ELR (cell line): ENCODE measurements at regions not wholly inside any gene's neighbourhood (a gene's known extent, or its start where the extent isn't known, plus 50 kb on each side); places are given as distances from the start of the nearest gene placed in this dataset.
"Not testable (repeated sequence)": the region's sequence is repeated elsewhere in the genome, so short reads cannot be mapped to it uniquely, and the experiment has no call there.

Source experiments
- DNase-seq: peaks from one replicate; pipeline ENCODE4 v3.0.0-alpha.2; 2015; ENCODE audit warnings: low read depth

DNA sequence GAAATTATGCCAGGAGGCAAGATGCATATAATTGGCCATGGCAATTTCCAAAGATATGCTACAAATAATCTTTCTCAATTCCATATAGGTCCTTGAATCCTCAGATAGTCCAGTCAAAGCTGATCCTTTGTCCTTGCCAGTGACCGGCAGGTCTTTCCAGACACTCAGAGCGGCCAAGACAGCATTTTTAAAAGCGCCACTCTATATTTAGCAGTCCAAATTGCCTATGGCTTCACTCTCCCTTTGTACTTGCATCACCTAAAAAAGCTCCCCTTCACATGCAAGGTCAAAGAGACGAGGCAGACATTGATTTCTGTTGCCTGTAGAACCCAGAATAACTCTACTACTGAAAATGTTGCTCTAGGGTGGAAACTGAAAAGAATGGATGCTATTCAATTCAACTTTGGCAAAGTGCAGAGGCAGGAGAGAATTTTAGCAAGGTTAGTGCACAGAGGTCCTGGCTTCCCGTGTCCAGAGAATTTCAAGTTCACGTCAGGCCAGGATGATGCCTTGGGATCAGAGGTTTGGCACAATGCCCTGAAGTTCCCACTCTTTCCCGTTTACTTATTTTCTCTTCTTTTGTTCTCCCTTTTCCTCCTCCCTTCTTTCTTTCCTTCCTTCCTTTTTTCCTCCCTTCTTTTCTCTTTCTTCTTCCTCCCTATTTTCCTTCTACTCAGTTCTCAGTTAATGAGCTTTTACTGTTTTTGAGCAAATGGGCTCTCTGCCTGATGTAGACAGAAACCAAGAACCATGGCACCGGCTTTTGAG lies 108.5 kb downstream of the KCNK1 start:
- no peak for DNase-seq

- DNase-seq = no peak
Observed at GRCh38 chr1:233723387-233723786, 109.5 kb downstream of the KCNK1 start.

GRCh38 chr1:233724131-233724631 lies 110.3 kb downstream of the KCNK1 start:
- DNase-seq = not testable (repeated sequence)

- DNase-seq = no peak
Observed at GRCh38 chr1:233725423-233725822, 111.5 kb downstream of the KCNK1 start.

DNA sequence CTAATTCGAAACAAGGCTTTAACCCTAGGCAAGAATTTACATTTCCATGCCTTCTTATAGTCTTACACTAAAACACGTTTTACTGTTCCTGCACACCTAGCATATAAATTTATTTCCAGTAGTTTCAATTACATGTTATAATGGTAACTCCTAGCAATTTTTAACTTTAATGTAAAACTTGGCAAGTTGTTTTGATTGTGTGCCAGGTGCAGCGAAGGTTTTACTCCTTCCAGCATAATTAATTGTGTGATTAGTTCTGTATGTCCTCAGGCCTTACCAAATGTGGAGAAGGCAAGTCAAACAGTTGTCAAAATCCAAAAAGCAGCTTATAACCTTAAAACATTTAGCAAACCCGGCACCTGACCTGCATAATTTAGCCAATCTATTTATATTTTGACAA lies 114.8 kb downstream of the KCNK1 start:
- DNase-seq = no peak

GRCh38 chr1:233730380-233730779 lies 116.5 kb downstream of the KCNK1 start:
- DNase-seq = no peak

- DNase-seq = no peak
Observed at GRCh38 chr1:233730809-233731208, 116.9 kb downstream of the KCNK1 start.

GRCh38 chr1:233732206-233732605 lies 118.3 kb downstream of the KCNK1 start:
- DNase-seq = no peak

DNA sequence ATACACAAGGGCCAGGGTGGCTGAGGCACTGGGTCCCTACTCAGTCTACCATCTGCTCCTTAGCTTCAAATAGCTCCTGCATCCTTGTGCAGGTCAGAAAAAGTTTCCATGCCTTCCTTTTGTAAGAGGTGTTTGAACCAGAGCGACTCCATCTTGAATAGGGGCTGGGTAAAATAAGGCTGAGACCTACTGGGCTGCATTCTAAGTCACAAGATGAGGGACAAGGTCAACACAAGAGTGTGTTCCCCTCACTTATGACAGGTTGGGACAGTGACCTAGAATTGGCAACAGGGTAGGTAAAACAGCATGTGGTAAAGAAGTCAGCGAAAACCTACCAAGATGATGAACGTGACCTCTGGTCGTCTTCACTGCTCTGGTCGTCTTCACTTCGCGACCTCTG lies 120.5 kb downstream of the KCNK1 start:
- DNase-seq = no peak

- DNase-seq = no peak
Observed at GRCh38 chr1:233735331-233735730, 121.4 kb downstream of the KCNK1 start.

DNA sequence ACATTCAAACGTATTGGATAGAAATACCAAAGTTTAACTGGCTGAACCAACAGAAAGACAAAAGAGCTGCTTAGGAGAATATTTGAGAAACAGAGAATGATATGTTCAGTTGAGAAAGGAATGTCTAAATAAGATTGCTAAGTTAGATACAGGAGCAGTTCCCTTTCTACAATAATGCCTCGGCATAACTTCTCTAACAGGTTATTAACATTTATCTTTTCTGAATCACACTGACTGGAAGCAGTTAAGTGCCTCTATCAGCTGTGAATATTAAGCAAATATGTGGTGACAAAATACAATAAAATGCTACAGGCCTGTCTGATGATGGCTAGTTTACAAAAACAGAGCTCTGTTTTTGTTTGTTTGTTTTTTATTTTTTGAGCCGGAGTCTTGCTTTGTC lies 121.9 kb downstream of the KCNK1 start:
- DNase-seq = no peak

DNA sequence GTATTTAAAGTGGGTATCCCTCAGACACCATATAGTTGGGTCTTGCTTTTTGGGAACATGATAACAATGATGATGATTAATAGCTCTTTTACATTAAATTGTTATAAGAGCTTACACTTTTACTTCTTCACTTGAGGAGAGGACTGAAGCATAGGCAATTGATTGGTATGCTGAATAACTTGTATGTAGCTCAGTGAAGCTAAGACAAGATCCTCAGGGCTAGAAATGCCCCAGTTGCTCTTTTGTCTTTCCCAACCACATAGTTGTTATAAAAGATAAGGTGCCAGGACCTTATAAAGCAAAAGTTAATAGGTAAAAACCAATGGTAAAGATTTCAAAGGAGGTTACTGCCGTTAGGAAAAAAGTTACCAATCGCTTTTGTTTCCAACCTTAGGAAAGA lies 123.4 kb downstream of the KCNK1 start:
- no peak for DNase-seq

- DNase-seq = no peak
Observed at GRCh38 chr1:233738396-233738795, 124.5 kb downstream of the KCNK1 start.

DNA sequence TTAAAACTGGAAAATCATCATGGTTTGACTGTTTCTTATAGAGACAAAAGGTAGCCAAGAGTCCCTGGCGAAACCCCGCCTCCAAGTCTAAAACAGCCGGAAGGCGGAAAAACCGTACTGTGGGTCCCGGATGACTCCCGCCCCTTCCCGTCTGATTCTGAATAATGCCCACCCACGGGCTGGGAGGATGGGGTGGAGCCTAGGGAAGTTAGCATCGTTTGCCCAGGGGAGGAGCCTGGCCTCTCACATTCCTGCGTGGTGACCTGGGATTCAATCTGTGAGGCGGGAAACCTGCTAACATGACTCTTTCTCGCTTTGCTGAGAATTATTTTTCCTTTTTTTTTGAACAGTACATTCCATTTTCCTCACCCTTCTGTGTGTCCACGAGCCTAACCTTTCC lies 124.9 kb downstream of the KCNK1 start:
- no peak for DNase-seq

DNA sequence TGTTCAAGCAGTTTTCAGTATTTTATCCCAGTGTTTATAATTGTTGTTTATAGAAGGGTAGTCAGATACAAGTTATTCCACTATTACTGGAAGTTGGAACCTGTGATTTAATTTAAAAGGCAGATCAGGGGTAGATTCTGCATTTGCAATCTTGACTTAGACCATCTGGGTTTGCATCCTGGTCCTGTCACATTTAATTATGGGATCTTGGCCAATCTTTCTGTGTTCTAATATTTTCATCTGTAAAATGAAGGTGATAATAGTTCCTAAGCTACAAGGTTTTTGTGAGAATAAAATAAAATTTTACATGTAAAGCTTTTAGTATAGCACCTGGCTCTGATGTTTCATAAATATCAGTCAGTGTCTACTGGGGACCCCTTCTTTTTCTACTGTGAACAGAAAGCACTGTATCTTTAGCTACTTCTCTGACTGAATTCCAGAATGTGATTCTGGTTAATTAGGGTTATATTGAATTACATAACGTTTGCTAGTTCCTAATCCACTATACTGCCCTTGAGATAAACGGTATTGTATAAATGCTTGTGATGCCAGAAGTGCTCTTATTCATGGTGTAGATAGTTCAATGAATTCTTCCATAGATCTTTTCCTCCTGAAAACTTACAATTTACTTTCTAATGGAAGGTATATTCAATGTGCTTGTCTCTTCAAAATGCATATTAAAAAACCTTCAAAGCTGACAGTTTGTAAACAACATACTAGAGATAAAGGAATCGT lies 131.0 kb downstream of the KCNK1 start:
- DNase-seq = no peak

DNA sequence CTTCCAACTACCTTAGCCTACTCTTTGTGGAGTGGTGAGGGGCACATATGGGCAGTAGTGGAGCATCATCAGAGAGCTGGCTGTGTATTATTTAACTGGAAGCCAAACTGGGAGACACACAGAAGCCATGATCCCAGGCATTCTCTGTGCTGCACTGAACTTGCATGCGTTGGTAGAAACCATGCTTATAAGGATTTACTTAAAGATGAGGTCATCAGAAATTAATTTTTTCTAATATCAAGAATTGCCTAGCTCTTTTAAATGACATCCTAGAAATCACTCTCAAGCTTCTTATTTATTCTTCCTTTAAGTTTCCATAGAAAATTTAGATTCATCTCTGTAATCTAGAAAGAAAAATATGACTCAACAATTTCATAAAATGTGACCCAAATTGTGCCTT lies 136.2 kb downstream of the KCNK1 start:
- no peak for DNase-seq

- no peak for DNase-seq
Observed at GRCh38 chr1:233759665-233760064, 144.8 kb upstream of the SLC35F3 start.

DNA sequence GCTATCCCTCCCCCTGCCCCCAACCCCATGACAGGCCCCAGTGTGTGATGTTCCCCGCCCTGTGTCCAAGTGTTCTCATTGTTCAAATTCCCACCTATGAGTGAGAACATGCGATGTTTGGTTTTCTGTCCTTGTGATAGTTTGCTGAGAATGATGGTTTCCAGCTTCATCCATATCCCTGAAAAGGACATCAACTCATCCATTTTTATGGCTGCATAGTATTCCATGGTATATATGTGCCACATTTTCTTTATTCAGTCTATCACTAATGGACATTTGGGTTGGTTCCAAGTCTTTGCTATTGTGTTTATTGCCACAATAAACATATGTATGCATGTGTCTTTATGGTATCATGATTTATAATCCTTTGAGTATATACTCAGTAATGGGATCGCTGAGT lies 140.2 kb upstream of the SLC35F3 start:
- DNase-seq = not testable (repeated sequence)

GRCh38 chr1:233777566-233777965 lies 126.9 kb upstream of the SLC35F3 start:
- DNase-seq = no peak

GRCh38 chr1:233780049-233780448 lies 124.4 kb upstream of the SLC35F3 start:
- no peak for DNase-seq

- DNase-seq = no peak
Observed at GRCh38 chr1:233782937-233783586, 121.4 kb upstream of the SLC35F3 start.

DNA sequence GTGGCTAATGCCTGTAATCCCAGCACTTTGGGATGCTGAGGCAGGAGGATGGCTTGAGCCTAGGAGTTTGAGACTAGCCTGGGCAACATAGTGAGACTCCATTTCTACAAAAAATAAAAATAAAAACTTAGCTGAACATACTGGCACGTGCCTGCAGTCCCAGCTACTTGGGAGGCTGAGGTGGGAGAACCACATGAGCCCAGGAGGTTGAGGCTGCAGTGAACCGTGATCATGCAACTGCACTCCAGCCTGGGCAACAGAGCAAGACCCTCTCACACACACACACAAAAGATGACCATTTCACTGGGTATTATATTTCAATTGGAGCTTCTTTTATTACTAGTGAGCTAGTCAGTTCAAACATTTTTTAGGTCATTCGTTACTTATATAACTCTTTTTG lies 116.9 kb upstream of the SLC35F3 start:
- DNase-seq = no peak

DNA sequence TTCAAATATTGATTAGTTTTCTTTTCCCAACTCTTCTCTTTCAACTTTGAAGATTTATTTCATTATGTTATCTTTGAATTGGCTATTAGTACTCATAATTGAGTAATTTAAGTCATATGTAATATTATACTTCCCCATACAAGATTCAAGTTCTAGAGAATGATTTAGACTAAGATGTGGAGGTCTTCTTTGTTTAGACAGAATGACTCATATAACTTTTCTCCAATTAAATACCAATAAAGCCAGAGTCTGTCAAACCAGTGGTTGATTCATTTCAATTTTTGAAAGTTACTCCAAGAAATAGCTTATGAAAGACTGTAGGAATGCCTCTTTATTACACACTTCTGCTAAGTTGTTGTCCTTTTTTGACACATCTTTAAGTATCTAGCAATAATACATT lies 115.8 kb upstream of the SLC35F3 start:
- DNase-seq = no peak
